Stimulated activated CD4-positive, alpha-beta T cell treated with anti-CD3 and anti-CD28 coated beads, Interleukin-1b, Interleukin-23, amount 100 ng/mL, for 48 hours (primary cell): ENCODE measurements at regions not wholly inside any gene's neighbourhood (a gene's known extent, or its start where the extent isn't known, plus 50 kb on each side); places are given as distances from the start of the nearest gene placed in this dataset.

Experiments used
- DNase-seq: peaks from one replicate; pipeline ENCODE4 v3.0.0-alpha.2; 2020

GRCh38 chr5:133681896-133682295, 69.6 kb upstream of the FSTL4 start:
- no peak for DNase-seq

GRCh38 chr5:133680830-133681565, 68.7 kb upstream of the FSTL4 start:
- no peak for DNase-seq

GRCh38 chr5:133679534-133679933, 67.2 kb upstream of the FSTL4 start:
- no peak for DNase-seq

- no peak for DNase-seq
Measured at GRCh38 chr5:133675376-133676154, 63.2 kb upstream of the FSTL4 start.

DNA sequence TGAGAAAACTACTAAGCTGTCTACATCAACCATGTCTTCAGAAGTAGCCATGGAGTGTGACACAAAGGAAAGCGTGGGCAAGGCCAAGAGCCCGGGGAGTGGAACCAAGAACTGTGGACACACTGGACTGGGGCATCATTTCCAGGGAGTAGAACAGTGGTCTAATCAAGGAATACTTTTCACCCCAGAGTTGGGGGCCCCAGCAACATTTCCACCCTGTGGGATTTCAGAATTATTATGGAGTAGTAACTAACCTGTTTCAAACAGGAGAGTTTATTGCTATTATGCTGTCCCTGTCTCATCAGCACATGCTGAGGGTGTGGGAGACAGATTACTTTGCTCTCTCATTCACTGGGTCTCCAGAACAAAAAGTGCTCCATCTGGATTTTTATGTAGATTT, 58.0 kb upstream of the FSTL4 start:
- DNase-seq = no peak

DNA sequence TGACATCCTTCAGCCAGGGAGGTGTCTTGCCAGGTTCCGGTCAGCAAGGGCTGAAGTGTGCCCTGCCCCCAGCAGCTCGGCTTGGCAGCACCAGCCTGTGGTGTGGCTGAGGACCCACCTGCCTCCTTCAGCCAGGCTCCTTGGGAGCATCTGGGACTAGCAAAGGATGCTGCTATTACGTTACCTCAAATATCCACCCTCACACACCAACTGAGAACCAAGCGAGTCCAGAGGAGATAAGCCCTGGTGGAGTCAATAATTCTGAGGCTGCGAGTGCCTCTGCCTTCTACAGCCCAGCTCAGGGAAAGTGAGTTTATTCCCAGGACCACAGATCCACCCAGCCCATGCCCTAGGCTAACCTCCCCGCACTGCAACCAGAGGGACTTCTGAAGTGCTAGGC, 57.1 kb upstream of the FSTL4 start:
- no peak for DNase-seq

- DNase-seq = no peak
Measured at GRCh38 chr5:133668458-133668857, 56.1 kb upstream of the FSTL4 start.

DNA sequence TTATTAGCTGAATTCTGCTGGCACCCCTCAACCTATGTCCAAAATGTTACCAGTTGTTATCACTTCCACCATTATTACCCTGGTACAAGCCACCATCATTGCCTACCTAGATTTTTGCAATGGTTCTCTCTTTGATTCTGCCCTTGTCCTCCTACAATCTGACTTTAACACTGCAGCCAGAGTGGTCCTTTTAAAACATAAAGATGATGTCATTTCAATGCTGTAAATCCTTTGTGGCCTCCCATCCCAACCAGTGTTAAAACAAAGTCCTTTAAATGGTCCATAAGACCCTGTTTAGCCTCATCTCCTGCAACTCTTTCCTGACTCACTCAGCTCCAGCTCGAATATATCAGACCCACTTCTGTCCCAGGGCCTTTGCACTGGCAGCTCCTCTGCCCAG, 54.9 kb upstream of the FSTL4 start:
- DNase-seq = no peak

DNA sequence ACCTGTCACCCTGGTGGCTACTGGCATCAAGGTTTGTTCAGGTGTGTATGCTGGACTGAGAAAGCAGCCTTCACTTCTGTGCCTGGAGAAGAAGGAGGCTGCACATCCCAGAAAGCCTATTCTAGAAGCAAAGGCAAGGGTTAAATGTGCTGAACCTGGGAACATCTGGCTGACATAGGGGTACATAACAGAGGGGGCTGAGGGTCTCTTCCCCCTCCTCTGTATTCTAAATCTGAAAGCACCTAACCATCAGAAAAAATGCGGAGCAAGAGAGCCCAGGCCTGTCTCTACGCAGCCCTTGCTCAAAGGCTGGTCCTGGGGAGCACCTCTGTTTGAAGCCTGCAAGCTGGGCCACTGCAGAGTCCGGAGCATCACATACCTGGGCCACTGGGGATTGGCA, 53.2 kb upstream of the FSTL4 start:
- DNase-seq = no peak

GRCh38 chr5:133664422-133664821, 52.1 kb upstream of the FSTL4 start:
- no peak for DNase-seq

GRCh38 chr5:133663397-133664054, 51.2 kb upstream of the FSTL4 start:
- DNase-seq = no peak

DNA sequence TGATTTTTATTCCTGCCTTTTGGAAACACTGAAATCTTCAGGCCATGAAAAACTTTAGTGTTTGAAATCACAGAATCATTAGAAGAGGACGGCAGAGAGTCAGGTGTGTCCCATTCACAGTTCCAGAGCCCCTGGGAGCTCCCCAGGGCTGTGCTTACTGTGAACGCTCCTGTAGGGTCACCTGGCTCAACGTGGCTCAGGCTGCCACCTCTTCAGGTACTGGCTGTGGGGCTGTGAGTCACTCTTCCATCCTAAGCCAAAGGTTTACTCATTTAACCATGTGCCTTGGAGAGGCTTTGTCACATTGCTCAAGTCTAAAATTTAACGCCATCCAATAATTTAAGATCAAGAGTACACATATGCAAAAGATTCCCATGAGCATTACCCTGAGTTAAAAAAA, 50.2 kb upstream of the FSTL4 start:
- DNase-seq = no peak
